Breast epithelium (tissue), 3 donors: ENCODE measurements at regions not wholly inside any gene's neighbourhood (a gene's known extent, or its start where the extent isn't known, plus 50 kb on each side); places are given as distances from the start of the nearest gene placed in this dataset.

Experiments used
- CTCF ChIP-seq, 3 donors: fragments of 450-650 bp; IDR thresholded peaks; one replicate each; pipeline ENCODE4 v1.5.1; 2016 to 2017; ENCODE audit warnings: antibody characterized with exemption in 3 of 3, mild to moderate bottlenecking in 3 of 3, moderate library complexity in 3 of 3
- POLR2A ChIP-seq: fragments of 450-650 bp; IDR thresholded peaks from one replicate; pipeline ENCODE4 v1.6.1; 2016; ENCODE audit warnings: antibody characterized with exemption, mild to moderate bottlenecking, moderate library complexity

GRCh38 chr5:66248874-66249273, 104.8 kb downstream of the SREK1 start:
- TF ChIP-seq CTCF (IDR thresholded peaks at IDR 0.05) (no peak), POLR2A (no peak)
